ENCODE measurements at regions not wholly inside any gene's neighbourhood (a gene's known extent, or its start where the extent isn't known, plus 50 kb on each side); places are given as distances from the start of the nearest gene placed in this dataset.
"Not testable (repeated sequence)": the region's sequence is repeated elsewhere in the genome, so short reads cannot be mapped to it uniquely, and the experiment has no call there.

GRCh38 chr13:47705185-47705584 lies 295.9 kb downstream of the SUCLA2 start:
- DNase-seq = no peak

- DNase-seq = no peak
Measured at GRCh38 chr13:47696674-47697073, 304.4 kb downstream of the SUCLA2 start.

- DNase-seq = no peak
Measured at GRCh38 chr13:47687577-47687976, 313.5 kb downstream of the SUCLA2 start.

DNA sequence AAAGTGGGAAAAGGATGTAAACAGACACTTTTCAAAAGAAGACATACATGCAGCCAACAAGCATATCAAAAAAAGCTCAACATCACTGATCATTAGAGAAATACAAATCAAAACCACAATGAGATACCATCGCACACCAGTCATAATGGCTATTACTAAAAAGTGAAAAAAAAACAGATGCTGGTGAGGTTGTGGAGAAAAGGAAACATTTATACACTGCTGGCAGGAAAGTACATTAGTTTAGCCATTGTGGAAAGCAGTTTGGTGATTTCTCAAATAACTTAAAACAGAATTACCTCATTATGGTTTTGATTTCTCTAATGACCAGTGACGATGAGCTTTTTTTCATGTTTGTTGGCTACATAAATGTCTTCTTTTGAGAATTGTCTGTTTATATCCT lies 315.9 kb downstream of the SUCLA2 start:
- not testable (repeated sequence) for DNase-seq

DNA sequence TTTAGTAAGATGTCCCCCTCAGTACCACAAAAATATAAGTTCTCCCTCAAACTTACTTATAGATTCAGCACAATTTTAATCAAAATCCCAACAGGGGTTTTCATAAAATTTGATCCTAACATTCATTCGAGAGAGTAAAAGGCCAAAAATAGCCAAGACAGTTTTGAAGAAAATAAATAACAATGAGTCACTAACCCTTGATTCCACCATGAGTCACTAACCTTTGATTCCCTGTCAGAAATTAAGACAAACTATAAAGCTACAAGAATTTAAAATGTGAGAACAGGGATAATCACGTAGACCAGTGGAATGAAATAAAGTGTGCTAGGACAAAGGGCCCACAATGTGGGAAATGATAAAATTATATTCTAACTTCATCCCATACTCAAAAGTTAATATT lies 320.3 kb downstream of the SUCLA2 start:
- DNase-seq = no peak

GRCh38 chr13:47679401-47679800 lies 321.7 kb downstream of the SUCLA2 start:
- DNase-seq = no peak

- no peak for DNase-seq
Measured at GRCh38 chr13:47678201-47678968, 322.7 kb downstream of the SUCLA2 start.

GRCh38 chr13:47675871-47676270 lies 325.2 kb downstream of the SUCLA2 start:
- DNase-seq = no peak

DNA sequence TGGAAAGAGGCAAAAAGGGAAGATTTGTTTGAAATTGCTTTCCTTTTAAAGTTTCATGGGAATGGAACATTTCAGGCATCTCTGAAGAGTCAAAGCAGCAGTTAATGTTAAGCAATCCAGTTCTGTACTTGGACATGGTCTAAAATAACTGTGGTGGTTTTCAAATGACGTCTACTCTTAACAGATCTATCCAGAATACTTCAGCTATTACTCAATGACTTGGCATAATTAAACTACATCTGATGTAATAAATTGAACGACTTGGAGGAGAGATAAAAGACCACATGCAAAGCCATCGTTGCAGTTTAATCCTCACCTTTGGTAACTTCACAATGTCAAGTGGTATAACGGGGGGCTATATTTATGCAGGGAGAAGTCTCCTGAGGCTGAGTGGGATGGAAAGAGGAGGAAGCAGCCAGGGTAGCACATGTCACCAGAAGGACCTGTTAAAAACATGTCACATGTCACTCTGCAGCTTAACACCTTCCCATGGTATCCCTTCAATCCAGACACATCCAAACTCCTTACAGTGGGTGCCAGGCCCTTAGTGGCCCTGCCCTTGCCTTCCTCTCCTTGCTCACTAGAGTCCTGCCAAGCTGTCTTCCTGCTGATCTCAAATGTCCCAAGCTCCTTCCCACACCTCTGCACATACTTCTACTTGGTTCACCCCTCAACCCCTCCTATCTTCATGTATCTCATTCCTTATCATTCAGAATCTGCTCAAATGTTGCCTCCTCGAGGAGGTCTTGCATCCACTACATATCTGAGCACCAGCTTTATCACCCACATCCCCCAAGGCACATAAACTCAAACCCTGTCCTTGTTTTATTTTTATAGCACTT lies 327.8 kb downstream of the SUCLA2 start:
- peak; percentile 63 for DNase-seq

GRCh38 chr13:47672245-47673008 lies 328.6 kb downstream of the SUCLA2 start:
- DNase-seq = peak; percentile 72

GRCh38 chr13:47671776-47672175 lies 329.3 kb downstream of the SUCLA2 start:
- peak; percentile 4 for DNase-seq

GRCh38 chr13:47665043-47665442 lies 336.0 kb downstream of the SUCLA2 start:
- no peak for DNase-seq

DNA sequence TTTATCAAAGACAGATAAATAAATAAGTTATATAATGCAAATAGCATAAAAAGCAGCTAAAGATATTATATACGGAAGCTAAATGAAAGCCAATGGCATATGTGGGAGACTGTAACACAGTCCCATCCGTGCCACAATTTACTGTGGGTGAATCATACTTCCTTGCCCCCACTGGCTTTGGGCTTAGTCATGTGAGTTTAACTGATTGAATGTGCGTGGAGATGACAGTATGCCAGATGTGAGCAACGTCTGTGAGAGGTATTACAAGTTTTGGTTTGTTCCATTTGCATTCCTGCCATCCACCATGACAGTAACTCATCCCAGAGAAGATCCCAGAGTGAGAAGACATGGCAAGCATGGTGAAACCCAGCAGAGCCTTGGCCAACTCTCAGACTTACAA lies 340.0 kb downstream of the SUCLA2 start:
- DNase-seq = no peak

DNA sequence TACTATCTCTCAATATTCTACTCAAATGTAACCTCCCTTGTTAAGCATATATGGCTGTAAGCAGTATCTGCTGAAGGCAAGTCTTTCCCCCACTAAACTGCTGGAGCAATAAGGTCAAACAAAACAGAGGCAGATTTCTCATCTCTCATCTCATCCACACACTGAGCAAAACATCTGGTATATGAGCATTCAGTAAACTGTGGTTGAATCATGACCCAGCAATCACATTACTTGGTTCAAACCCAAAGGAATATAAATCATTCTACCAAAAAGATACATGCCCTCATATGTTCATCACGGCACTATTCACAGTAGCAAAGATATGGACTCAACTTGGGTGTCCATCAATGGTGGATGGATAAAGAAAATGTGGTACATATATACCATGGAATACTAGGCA lies 344.4 kb downstream of the SUCLA2 start:
- no peak for DNase-seq

DNA sequence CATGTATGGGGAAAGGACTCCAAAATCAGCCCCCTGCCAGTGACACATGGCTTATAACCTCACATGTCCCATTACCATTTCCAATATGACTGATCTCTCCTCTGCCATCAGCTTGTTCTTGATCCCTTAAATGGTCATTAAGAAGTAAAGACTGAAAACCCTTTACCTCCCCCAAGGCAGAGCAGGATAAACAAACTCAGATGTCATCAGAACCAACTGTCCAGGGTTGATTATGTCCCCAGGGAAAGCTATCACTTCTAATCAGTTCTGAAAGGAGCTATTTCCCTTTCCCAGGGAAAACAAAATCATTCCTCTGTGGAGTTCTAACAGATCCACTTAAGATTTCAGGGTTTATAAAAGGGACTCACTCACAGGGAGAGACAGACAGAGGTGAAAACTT lies 350.9 kb downstream of the SUCLA2 start:
- DNase-seq = no peak

DNA sequence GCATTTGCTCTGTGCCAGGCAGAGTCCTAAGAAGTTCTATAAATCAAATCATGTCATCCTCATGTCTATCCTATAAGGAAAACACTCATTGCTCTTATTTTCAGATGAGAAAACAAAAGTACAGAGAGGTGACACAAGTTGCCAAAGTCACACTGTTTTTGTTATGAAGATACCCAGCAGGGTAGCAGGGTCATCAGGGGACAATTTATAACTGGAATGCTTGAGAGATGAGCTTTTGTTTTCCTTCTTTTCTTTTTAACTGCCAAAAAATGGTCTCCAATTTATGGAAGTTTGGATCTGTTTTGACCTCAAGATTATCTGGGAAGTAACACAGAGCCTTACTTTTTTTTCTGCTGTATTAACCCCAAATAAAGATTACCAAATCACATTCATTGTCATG lies 354.1 kb downstream of the SUCLA2 start:
- no peak for DNase-seq

DNA sequence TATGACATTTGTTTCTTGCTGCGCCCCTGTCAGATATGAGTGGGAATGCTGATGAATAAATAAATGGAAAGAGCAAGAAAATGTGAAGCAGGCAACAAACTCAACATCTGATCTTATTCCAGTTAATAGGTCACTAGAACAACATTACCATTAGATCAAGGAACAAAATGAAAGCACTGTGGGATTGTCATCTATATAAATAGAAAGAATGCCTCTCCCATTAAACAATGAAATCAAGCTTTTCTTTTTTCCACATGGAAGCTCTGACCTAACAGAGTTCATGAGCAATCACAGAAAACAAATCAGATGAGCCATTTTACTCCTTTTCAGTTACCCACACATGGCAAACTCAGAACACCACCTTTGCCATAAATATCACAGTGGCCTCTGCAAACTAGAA lies 354.8 kb downstream of the SUCLA2 start:
- DNase-seq = no peak

- no peak for DNase-seq
Measured at GRCh38 chr13:47639738-47640447, 361.2 kb downstream of the SUCLA2 start.

GRCh38 chr13:47638627-47639026 lies 362.4 kb downstream of the SUCLA2 start:
- DNase-seq = no peak

- no peak for DNase-seq
Measured at GRCh38 chr13:47632311-47632710, 368.8 kb downstream of the SUCLA2 start.

DNA sequence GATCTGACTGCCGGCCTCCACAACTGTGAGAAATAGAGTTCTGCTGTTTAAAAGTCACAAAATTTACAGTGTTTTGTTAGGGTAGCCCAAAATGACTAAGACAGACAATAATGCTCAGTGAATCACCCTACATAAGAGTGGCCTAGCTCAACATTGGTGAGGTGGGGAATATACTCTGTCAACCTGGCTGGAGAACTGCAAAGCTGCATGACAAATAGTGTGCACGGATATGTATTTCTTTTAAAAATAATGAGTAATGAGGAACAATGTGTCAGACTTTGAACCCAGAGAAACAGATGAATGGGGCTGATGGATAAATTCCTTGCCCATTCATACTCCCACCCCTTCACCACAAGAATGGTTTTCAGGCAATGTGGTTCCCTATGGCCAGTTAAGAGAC lies 372.4 kb downstream of the SUCLA2 start:
- DNase-seq = no peak

DNA sequence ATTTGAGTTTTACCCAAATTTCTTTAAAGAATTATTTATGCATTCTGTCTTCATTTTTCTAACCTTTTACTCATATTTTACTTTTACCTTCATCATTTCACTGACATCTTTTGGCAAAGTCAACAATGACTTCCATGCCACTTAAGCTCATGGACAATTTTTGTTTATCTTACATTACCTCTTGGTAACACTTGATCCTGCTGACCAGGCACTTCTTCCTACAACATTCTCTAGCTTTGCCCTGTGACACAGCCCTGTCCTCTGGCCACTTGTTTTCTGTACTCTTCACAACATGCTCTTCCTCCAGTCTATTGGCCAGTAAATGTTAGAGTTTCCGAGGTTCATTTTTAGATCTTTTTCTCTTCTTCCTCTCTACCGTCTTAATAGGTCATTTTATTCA lies 377.2 kb downstream of the SUCLA2 start:
- DNase-seq = no peak
